Stimulated activated CD8-positive, alpha-beta memory T cell treated with anti-CD3 and anti-CD28 coated beads, Interleukin-15, amount 100 ng/mL, for 4 hours (primary cell): ENCODE measurements at regions not wholly inside any gene's neighbourhood (a gene's known extent, or its start where the extent isn't known, plus 50 kb on each side); places are given as distances from the start of the nearest gene placed in this dataset.
"Not testable (repeated sequence)": the region's sequence is repeated elsewhere in the genome, so short reads cannot be mapped to it uniquely, and the experiment has no call there.

ENCODE experiments used
- DNase-seq, 2 donors: peaks; one replicate each; pipeline ENCODE4 v3.0.0-alpha.2; 2020; ENCODE audit warnings: low read depth in 2 of 2

GRCh38 chr10:130351466-130352290 lies 215.5 kb downstream of the GLRX3 start:
- no peak for DNase-seq

GRCh38 chr10:130352291-130352645 lies 216.1 kb downstream of the GLRX3 start:
- no peak for DNase-seq

- no peak for DNase-seq
Observed at GRCh38 chr10:130353928-130354572, 217.9 kb downstream of the GLRX3 start.

- no peak for DNase-seq
Observed at GRCh38 chr10:130354573-130354954, 218.4 kb downstream of the GLRX3 start.

GRCh38 chr10:130354976-130355795 lies 219.0 kb downstream of the GLRX3 start:
- DNase-seq: no peak

GRCh38 chr10:130356429-130356828 lies 220.2 kb downstream of the GLRX3 start:
- DNase-seq: not testable (repeated sequence)

- no peak for DNase-seq
Observed at GRCh38 chr10:130357226-130357625, 221.0 kb downstream of the GLRX3 start.

GRCh38 chr10:130357951-130358350 lies 221.8 kb downstream of the GLRX3 start:
- no peak for DNase-seq

- DNase-seq: no peak
Observed at GRCh38 chr10:130358981-130359650, 222.9 kb downstream of the GLRX3 start.

- no peak for DNase-seq
Observed at GRCh38 chr10:130359711-130360110, 223.5 kb downstream of the GLRX3 start.

- no peak for DNase-seq
Observed at GRCh38 chr10:130360826-130361311, 224.7 kb downstream of the GLRX3 start.

GRCh38 chr10:130361351-130362105 lies 225.3 kb downstream of the GLRX3 start:
- DNase-seq: no peak

- no peak for DNase-seq
Observed at GRCh38 chr10:130362308-130362761, 226.1 kb downstream of the GLRX3 start.

- no peak for DNase-seq
Observed at GRCh38 chr10:130363051-130363450, 226.9 kb downstream of the GLRX3 start.

- no peak for DNase-seq
Observed at GRCh38 chr10:130363899-130364445, 227.8 kb downstream of the GLRX3 start.

- DNase-seq: no peak
Observed at GRCh38 chr10:130364631-130365411, 228.6 kb downstream of the GLRX3 start.

GRCh38 chr10:130368761-130369560 lies 232.8 kb downstream of the GLRX3 start:
- no peak for DNase-seq

- DNase-seq: no peak
Observed at GRCh38 chr10:130369645-130370381, 233.6 kb downstream of the GLRX3 start.
